ENCODE measurements at regions not wholly inside any gene's neighbourhood (a gene's known extent, or its start where the extent isn't known, plus 50 kb on each side); places are given as distances from the start of the nearest gene placed in this dataset.

DNA sequence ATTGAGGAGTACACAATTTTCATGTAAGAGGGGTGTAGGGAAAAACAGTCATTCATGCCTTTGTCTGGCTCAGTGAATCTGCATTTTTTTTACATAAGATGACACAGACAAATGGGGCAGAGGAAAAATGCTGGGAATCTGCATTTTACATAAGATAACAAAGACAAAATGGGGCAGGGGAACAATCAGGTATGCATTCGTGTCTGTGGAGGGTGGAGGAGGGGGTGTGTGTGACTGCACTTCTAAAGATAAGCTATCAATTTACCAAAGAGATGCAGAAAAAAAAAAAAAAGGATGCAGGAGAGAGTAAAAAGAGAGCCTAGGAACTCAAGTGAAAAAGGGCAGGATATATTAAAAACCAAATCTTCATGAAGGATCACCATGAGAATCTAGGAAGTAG lies 637.4 kb downstream of the ZNF674 start:
- TF ChIP-seq, protein P1, sequence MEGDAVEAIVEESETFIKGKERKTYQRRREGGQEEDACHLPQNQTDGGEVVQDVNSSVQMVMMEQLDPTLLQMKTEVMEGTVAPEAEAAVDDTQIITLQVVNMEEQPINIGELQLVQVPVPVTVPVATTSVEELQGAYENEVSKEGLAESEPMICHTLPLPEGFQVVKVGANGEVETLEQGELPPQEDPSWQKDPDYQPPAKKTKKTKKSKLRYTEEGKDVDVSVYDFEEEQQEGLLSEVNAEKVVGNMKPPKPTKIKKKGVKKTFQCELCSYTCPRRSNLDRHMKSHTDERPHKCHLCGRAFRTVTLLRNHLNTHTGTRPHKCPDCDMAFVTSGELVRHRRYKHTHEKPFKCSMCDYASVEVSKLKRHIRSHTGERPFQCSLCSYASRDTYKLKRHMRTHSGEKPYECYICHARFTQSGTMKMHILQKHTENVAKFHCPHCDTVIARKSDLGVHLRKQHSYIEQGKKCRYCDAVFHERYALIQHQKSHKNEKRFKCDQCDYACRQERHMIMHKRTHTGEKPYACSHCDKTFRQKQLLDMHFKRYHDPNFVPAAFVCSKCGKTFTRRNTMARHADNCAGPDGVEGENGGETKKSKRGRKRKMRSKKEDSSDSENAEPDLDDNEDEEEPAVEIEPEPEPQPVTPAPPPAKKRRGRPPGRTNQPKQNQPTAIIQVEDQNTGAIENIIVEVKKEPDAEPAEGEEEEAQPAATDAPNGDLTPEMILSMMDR (IDR thresholded peaks at IDR 0.05): no peak
- TF ChIP-seq POLR2AphosphoS5 (IDR thresholded peaks at IDR 0.05; ENCODE audit: low read depth, low read length): no peak
- TF ChIP-seq, protein P2, sequence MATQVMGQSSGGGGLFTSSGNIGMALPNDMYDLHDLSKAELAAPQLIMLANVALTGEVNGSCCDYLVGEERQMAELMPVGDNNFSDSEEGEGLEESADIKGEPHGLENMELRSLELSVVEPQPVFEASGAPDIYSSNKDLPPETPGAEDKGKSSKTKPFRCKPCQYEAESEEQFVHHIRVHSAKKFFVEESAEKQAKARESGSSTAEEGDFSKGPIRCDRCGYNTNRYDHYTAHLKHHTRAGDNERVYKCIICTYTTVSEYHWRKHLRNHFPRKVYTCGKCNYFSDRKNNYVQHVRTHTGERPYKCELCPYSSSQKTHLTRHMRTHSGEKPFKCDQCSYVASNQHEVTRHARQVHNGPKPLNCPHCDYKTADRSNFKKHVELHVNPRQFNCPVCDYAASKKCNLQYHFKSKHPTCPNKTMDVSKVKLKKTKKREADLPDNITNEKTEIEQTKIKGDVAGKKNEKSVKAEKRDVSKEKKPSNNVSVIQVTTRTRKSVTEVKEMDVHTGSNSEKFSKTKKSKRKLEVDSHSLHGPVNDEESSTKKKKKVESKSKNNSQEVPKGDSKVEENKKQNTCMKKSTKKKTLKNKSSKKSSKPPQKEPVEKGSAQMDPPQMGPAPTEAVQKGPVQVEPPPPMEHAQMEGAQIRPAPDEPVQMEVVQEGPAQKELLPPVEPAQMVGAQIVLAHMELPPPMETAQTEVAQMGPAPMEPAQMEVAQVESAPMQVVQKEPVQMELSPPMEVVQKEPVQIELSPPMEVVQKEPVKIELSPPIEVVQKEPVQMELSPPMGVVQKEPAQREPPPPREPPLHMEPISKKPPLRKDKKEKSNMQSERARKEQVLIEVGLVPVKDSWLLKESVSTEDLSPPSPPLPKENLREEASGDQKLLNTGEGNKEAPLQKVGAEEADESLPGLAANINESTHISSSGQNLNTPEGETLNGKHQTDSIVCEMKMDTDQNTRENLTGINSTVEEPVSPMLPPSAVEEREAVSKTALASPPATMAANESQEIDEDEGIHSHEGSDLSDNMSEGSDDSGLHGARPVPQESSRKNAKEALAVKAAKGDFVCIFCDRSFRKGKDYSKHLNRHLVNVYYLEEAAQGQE (IDR thresholded peaks at IDR 0.05; ENCODE audit: insufficient read depth in 1 of 2, low read depth in 2 of 2, low read length in 1 of 2): no peak
- no peak for TF ChIP-seq TCF7L2 (IDR thresholded peaks at IDR 0.05; ENCODE audit: low read depth, low read length)

Measured in Panc1 (cell line).